ENCODE measurements at regions not wholly inside any gene's neighbourhood (a gene's known extent, or its start where the extent isn't known, plus 50 kb on each side); places are given as distances from the start of the nearest gene placed in this dataset.

DNA sequence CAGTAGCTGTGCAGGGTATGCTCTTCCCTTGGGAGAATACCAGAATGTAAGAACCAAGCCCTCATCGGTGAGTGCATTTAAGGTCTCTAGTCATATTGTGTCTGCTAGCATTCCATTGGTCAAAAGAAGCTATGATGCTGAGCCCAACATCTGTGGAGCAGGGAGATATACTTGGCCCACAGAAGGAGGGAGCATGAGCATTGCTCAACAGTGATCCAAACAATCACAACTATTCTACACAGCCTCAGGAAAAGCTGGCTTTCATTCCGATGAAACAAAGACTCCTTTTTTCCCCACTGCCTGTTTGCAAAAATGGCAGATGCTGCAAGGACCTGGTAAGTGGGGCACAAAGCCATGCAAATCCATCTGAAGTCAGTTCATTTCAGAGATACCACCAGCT is 80.6 kb upstream of the DHX15 start:
- no peak for DNase-seq (ENCODE audit: extremely low read depth in 1 of 11, low read depth in 9 of 11, low spot score in 4 of 11)

DNA sequence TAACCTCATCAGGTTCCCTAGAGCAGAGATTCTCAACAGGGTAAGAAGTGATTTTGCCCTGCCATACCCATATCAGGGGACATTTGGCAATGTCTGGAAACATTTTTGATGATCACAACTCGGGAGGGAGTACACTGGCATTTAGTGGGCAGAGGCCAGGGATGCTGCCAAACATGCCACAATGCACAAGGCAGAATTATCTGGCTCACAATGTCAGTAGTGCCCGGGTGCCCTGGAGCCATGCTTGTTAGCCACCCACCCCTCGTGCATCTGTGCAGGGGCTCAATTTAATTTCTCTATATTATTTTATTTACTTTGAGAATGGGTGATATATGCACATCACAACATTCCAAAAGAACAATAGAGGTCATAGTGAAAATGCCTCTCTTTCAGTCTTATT is 82.0 kb upstream of the DHX15 start:
- DNase-seq (ENCODE audit: extremely low read depth in 1 of 11, low read depth in 9 of 11, low spot score in 4 of 11): no peak

DNA sequence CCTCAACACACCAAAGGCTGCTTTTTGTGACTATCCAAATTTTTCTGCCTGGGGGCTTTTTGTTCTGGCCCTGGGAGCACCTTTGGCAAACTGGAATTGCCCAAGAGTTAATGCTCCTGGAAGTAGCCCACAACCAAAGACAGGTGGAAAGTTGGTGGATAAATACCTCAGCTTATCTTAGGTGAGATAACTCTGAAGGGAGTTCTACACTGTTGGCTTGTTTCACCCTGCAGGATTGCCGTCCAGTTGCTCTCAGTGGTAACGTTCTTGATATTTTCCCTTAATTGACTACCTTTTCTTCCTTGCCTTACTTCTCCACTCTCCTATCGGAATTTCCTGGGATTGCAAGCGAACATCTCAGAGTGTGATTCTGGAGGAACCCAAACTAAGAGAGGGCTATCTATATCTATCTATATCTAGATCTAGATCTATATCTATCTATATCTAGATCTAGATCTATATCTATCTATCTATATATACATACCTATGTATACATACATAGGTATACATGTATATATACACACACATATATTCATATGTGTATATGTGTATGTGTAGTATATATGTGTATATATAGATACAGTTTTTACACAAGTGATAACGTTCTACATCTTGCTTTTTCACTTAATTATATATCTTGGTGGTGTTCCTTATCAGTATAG is 82.6 kb upstream of the DHX15 start:
- DNase-seq (ENCODE audit: extremely low read depth in 1 of 11, low read depth in 9 of 11, low spot score in 4 of 11): no peak

DNA sequence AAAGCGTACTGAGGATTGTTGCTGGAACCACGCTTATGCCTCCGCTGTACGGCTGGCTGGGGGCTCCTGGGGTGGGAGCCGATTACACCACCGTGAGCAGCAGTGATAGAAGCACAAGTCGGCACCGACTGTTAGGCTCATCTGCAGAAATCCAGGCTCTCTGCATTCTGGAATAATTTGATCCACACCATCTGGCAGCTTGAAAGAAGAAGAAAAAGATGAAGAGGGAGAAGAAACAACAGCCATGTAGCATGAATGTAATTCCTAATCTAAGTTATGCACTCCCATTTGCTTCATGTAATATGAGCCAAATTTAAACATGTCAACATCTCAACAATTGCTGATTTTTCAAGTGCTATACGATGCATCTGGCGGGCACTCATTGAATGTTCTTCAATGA is 84.6 kb upstream of the DHX15 start:
- peak in 1 of 11 donors; percentile 40 for DNase-seq (ENCODE audit: extremely low read depth in 1 of 11, low read depth in 9 of 11, low spot score in 4 of 11)

DNA sequence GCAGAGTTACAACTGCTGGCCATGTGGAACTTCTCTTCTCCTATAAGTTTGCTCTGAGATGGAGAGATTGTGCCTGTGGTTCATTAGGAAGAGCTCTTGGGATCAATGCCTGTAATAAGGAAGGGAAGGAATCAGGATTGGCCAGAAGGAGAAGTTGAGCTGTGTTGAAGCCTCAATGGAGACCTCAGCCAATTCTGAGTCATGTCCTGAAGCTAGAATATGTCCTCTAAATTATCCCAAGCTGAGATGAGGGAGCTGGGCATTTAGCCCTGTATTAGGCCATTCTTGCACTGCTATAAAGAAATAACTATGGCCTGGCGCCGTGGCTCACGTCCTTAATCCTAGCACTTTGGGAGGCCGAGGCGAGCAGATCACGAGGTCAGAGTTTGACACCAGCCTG is 85.4 kb upstream of the DHX15 start:
- no peak for DNase-seq (ENCODE audit: extremely low read depth in 1 of 11, low read depth in 9 of 11, low spot score in 4 of 11)

DNA sequence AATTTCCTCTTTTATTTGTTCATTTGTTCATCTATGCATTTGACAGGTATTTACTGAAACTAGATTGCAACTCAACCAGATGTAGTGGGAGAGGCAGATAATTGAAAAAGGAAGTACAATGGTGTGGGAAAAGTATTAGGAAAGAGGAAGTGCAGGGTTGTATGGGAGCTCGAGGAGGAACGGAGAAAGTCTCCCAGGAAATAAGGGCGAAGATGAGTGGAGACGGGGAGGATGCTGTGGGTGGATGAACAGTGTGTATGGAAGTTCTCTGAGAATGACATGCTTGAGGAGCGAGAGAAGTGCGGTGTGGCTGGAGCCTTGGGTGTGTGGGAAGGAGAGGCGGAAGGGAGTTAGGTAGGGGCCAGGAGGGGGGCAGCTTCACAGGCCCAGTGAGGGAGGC is 87.5 kb upstream of the DHX15 start:
- DNase-seq (ENCODE audit: extremely low read depth in 1 of 11, low read depth in 9 of 11, low spot score in 4 of 11): no peak

DNA sequence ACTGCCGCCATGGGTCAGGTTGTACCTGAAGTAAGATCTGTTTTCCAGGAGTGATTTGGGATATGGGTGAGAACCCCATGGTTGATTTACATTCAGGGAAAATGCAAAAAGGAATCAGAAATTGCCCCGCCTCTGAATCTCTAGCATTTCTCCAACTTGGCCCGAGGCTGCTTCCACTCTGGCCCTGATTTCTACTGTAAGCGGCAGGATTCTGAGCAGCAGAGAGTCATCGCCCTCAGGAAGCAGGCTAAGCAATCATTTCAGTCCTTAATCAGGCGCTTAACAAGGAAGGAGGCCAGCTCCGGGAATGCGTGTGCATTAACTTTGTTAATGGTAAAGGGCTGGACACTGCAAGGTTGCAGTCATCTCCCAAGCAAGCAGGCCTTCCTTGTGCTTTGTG is 88.5 kb upstream of the DHX15 start:
- DNase-seq (ENCODE audit: extremely low read depth in 1 of 11, low read depth in 9 of 11, low spot score in 4 of 11): no peak

DNA sequence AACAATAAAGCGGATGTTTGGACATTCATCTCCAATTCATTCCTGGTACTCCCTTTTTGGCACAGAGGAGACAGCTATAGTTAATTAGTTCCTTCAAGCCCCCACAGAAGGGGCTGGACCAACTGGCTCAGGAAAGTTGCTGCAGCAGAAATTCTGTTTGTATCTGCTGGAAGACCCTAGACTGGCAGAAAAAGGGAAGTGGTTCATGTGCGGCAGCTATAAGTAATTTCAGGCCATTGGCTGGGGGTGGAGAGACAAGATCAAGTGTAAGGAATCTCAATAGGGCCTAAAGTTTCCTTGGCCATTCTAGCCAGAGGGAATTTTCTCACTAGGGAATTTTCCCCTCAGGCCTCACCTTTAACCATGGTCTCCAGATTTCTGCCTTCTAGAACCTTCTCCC is 89.9 kb upstream of the DHX15 start:
- no peak for DNase-seq (ENCODE audit: extremely low read depth in 1 of 11, low read depth in 9 of 11, low spot score in 4 of 11)

DNA sequence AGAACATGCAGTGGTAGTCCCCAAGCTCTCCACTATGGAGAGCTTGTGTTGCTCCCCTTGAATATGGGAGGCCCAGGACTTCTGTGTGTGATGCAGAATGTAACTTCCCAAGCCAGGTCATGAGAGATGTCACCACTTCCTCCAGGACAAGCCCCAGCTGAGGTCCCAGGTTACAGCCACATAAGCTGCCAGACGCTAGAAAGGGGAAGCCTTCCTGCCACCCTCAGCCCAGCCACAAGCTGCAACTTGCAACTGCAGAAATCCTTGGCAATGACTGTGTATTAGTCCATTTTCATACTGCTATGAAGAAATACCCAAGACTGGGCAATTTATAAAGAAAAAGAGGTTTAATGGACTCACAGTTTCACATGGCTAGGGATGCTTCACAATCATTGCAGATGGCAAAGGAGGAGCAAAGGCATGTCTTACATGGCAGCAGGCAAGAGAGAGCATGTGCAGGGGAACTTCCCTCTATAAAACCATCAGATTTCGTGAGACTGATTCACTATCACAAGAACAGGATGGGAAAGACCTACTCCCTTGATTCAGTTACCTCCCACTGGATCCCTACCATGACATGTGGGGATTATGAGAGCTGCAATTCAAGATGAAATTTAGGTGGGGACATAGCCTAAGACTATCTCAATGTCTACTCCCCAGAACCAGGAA is 91.5 kb upstream of the DHX15 start:
- no peak for DNase-seq (ENCODE audit: extremely low read depth in 1 of 11, low read depth in 9 of 11, low spot score in 4 of 11)

DNA sequence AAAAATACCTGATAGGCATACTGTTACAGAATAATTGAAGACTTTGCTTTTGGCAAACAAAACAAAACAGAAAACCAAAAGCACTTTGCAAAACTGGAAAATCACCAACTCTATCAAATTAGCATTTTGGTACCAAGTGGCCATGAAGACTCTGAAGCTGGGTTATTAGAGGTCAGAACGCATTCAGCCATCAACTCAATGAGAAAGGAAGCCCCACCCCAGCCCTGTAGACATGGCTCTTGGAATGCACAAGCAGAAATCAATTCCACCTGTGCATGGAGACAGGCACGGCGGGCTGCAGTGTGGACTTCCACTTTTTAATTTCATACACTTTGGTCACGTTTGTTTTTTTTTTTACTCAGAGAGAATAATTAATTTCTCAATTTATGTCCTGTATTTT is 93.6 kb upstream of the DHX15 start:
- no peak for DNase-seq (ENCODE audit: extremely low read depth in 1 of 11, low read depth in 9 of 11, low spot score in 4 of 11)

DNA sequence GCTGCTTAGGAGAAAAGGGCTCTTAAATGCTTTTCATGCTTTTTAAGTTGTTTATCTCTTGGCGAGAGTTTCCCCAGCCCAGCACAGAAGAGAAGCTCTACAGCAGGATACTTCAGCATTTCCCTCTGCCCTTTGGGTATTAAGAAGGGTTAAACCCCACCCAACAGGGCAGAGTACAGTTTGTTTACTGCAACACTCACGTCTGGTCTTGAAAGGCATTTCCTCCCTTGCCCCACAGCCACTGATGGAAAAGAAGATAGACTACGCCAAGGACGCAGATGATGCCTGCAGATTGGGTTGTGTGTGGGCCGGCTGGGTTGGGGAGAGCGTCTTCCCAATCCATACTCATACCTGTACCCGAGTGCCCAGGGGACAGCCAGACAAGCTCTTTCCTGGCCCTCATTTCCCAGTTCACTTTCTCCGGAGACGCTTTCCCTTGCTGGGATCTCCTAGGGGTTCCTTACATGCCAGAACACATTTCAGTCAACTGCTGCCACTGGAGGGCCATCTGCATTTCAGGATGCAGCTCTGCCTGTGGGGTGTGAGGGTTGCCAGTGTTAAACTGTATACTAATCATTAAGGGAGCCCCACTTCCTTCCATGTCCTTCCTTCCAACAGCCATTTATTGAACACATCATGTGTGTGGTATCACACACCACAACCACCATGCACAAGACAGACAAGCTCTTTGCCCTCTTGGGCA is 96.5 kb upstream of the DHX15 start:
- no peak for DNase-seq (ENCODE audit: extremely low read depth in 1 of 11, low read depth in 9 of 11, low spot score in 4 of 11)

DNA sequence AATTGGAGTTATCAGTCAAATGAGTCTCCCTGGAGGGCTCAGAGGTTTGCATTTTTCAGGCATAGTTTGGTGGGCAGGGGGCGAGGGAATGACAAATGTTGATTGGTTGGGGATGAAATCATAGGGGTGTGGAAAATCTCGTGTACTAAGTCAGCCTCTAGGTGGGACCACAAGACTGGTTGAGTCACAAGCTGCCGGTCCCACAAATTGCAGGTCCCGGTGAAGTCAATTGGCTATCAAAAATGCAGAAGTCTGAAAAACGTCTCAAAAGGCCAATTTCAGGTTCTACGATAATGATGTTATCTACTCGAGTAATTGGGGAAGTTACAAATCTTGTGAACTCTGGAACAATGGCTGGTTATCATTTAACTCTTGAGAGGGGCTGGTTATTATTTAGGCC is 98.8 kb upstream of the DHX15 start:
- no peak for DNase-seq (ENCODE audit: extremely low read depth in 1 of 11, low read depth in 9 of 11, low spot score in 4 of 11)

DNA sequence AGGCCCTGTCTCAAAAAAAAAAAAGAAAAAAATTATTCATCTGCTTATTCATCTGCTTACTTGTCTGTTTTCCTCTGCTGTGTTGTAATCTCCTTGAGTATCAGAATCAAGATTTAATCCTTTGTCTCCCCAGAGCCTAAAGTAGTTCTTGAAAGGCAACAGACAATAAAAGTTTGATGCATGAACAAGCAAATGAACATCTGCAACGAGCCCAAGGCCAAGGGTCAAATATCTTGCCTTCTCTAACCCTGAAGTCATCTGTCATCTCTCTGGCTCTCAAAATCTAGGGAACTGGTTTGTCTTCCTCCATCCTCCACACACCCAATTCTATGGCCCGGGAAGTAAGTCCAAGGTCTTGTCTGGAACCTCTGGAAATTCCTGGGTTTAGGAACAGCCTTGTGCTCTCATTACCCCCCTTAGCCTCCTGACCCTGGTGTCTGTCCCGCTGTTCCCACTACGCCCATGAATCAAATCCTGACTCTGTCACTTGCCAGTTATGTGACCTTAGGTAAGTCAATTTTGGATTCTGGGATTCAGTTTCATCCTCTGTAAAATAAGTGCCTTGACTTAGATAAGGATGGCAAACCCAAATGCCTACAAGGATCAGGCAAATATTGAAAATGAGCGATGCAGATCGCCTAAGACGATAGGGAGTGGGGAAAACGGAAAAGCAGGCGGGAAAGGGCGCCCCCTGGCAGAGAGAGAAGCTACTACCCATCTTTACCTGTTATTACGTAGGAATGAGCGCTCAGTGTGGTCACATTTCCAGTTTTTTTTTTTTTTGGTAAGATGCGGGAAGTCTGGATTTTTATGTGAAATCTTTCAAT is 102.7 kb upstream of the DHX15 start:
- DNase-seq (ENCODE audit: extremely low read depth in 1 of 11, low read depth in 9 of 11, low spot score in 4 of 11): no peak

DNA sequence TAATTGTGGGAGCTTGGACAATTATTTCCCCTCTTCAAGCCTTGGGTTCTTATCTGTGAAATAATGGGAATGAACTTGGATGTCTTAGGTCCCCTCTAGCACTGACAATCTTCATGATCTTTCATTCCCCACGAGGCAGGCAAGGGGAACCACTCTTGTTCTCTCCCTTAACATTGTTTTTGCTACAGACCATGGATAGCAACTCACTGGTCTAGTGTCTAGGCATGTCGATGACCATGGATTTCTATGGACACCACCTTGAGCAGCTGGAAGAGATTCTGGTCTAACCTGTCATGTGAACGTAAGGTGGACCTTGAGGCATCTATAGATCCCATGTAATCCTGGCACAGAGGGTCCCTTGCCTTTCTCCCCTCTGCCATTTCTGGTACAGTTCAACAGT is 104.1 kb upstream of the DHX15 start:
- no peak for DNase-seq (ENCODE audit: extremely low read depth in 1 of 11, low read depth in 9 of 11, low spot score in 4 of 11)

DNA sequence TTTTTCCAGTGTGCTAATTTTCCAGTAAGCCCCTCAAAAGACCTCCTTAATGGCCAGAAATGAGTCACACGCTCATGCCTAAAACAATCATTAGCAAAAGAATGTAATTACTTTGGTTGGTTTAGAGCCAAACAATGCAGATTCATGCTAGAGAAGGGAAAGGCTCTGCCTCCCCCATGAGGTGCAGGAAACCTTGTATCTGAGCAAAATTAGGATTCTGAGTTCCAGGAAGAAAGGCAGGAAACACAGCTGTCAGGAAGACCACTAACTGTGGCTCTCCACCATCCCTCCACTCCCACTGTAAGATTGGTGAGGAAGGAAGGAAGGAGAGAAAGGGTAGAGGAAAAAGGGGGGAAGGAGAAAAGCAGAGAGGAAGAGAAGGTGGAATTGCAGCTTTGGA is 104.9 kb upstream of the DHX15 start:
- no peak for DNase-seq (ENCODE audit: extremely low read depth in 1 of 11, low read depth in 9 of 11, low spot score in 4 of 11)

DNA sequence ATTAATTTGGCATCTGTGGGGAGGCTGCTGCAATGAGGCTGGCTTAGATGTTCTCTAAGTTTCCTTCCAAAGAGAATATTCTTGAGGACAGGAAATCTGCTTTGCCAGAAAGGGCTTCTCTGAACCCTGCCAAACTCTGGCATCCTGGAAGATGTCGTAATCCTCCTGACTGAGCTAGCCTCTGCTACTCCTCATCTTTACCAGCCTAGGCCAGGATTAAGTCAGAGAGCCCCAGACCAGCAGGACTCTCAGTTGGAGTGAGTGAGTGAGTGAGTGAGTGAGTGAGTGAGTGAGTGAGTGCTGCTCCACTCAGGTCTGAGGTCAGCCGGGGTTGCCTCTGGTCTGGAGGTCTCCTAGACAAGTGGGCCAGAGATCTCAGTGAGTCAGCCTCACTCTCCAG is 104.9 kb upstream of the SOD3 start:
- no peak for DNase-seq (ENCODE audit: extremely low read depth in 1 of 11, low read depth in 9 of 11, low spot score in 4 of 11)

DNA sequence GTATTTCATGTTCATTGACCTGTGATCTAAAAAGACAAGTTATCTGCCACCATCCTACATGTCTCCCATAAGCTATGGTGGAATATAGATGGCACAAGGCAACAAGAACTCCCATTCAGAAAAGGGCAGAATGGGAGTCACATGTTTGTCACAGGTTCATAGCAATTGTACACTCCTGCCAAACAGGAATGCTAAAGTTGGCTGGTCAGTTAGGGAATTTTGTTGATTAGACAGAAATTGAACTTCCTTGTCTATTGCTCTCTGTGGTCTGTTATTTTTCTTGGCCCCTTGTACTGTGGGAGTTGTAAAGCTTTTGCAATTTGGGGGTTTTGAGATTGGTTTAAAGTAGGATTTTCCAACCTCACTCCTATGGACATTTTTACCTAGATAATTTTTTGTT is 101.7 kb upstream of the SOD3 start:
- DNase-seq (ENCODE audit: extremely low read depth in 1 of 11, low read depth in 9 of 11, low spot score in 4 of 11): no peak

DNA sequence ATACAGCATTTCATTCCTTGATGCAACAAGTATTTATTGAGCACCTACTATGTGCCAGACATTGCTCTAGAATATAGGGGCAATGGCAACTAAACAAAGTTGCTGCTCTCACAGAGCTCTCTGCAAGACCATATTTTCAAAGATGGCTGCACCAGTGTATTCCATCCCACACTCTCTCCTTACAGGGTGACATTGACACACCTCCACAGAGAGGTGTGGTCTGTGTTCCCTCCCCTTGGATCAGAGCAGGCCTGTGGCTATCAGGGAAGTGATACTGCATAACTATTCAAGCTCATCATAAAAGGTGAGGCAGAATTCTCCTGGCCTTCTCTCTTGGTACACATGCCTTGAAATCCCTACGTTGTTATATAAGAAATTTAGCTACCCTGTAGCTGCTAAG is 95.3 kb upstream of the SOD3 start:
- DNase-seq (ENCODE audit: extremely low read depth in 1 of 11, low read depth in 9 of 11, low spot score in 4 of 11): no peak

DNA sequence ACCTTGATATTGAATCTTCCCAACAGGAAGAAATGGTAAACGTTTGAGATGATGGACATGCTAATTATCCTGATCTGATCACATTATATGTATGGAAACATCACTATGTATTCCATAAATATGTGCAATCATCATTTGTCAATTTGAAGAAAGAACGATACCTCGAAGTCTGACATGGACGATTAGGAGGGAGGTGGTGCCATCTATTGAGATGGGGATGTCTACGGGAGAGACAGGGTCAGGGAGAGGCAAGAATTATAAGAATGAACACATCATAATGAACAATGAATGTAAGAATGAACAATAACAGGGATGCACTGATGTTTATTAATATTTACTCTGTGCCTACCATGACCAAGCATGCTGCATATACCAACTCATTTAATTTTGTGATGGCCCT is 93.7 kb upstream of the SOD3 start:
- DNase-seq (ENCODE audit: extremely low read depth in 1 of 11, low read depth in 9 of 11, low spot score in 4 of 11): no peak

DNA sequence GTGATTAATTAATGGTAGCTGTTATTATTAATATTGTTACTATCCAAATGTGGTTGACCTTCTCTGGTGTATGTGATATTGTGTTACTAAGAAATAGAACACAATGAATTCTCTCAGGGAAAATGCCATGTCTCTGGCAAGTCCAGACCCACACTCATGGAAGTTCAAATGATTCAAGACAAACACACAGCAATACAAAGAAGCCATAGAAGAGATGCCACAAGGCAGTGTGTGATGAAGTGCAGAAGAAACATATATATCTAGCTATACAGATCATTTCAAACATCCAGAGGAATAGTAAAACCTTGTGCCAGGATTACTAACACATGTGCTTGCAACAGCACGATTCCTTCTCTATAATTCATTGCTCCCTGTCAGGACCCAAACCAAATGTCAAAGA is 93.1 kb upstream of the SOD3 start:
- no peak for DNase-seq (ENCODE audit: extremely low read depth in 1 of 11, low read depth in 9 of 11, low spot score in 4 of 11)
